SK-N-SH (cell line): ENCODE measurements at regions not wholly inside any gene's neighbourhood (a gene's known extent, or its start where the extent isn't known, plus 50 kb on each side); places are given as distances from the start of the nearest gene placed in this dataset.

Source experiments
- CTCF ChIA-PET: fragments of 300-600, 350-600 bp; formaldehyde crosslinking; extraction: SDS; loops from one replicate; lab custom pipeline; 2021; lab: Yijun Ruan, JAX
- POLR2A ChIA-PET: fragments of 350-600 bp; sonication (Branson Sonifier 250); formaldehyde crosslinking; extraction: SDS; loops from one replicate; lab custom pipeline; 2020; ENCODE audit warnings: antibody characterized with exemption, inconsistent platforms; lab: Yijun Ruan, JAX
- DNase-seq: peaks from one replicate; pipeline ENCODE4 v3.0.0; 2012
- H2AFZ ChIP-seq: fragments of 200-600 bp; sonication (generic); 2 replicates; pipeline ENCODE4 v1.8.1; 2016; ENCODE audit warnings: antibody characterized with exemption, mild to moderate bottlenecking, low read depth
- H3F3A ChIP-seq: fragments of 200-600 bp; sonication (generic); replicated peaks from 2 replicates; pipeline ENCODE3; 2016; ENCODE audit warnings: antibody characterized with exemption, mild to moderate bottlenecking; ENCODE audit not compliant: insufficient read depth
- H3K27ac ChIP-seq, 2 experiments: fragments of 200-500 bp in 1 of 2; fragments of 200-600 bp in 1 of 2; sonication (Bioruptor generic) in 1 of 2; sonication (generic), shearing (Covaris generic) in 1 of 2; 2 replicates each; pipeline versions ENCODE4 v1.5.1 to v1.6.1; 2014 to 2016; ENCODE audit warnings: low read depth in 2 of 2, inconsistent platforms in 1 of 2, low read length in 1 of 2, mild to moderate bottlenecking in 1 of 2, mixed read lengths in 1 of 2
- H3K27me3 ChIP-seq: fragments of 200-600 bp; sonication (generic), shearing (Covaris generic); 2 replicates; pipeline ENCODE4 v1.6.1; 2016; ENCODE audit warnings: mixed run types; ENCODE audit not compliant: insufficient read depth
- H3K36me3 ChIP-seq, 2 experiments: fragments of 200-500 bp in 1 of 2; fragments of 200-600 bp in 1 of 2; sonication (Bioruptor generic) in 1 of 2; sonication (generic) in 1 of 2; replicated peaks in 1 of 2; 2 replicates each; pipeline versions ENCODE3 to v1.5.1; 2014 to 2016; ENCODE audit warnings: low read length in 1 of 2, mild to moderate bottlenecking in 1 of 2; ENCODE audit not compliant: insufficient read depth in 2 of 2, control insufficient read depth in 1 of 2
- H3K4me1 ChIP-seq, 2 experiments: fragments of 200-500 bp in 1 of 2; fragments of 200-600 bp in 1 of 2; sonication (Bioruptor generic) in 1 of 2; sonication (generic), shearing (Covaris generic) in 1 of 2; 2 replicates each; pipeline versions ENCODE4 v1.5.1 to v1.6.1; 2014 to 2016; ENCODE audit warnings: low read depth in 1 of 2, low read length in 1 of 2, mixed run types in 1 of 2; ENCODE audit not compliant: insufficient read depth in 2 of 2, control insufficient read depth in 1 of 2
- H3K4me2 ChIP-seq: fragments of 200-600 bp; sonication (generic), shearing (Covaris generic); 2 replicates; pipeline ENCODE4 v1.6.1; 2017; ENCODE audit warnings: mixed run types
- H3K4me3 ChIP-seq, 2 experiments: fragments of 200-500 bp in 1 of 2; fragments of 200-600 bp in 1 of 2; sonication (Bioruptor generic) in 1 of 2; sonication (generic), shearing (Covaris generic) in 1 of 2; 2 replicates each; pipeline versions ENCODE4 v1.5.1 to v1.8.1; 2014 to 2016; ENCODE audit warnings: low read depth in 2 of 2, inconsistent platforms in 1 of 2, low read length in 1 of 2, mild to moderate bottlenecking in 1 of 2, mixed read lengths in 1 of 2, moderate library complexity in 1 of 2
- H3K79me2 ChIP-seq: fragments of 200-600 bp; sonication (generic); 2 replicates; pipeline ENCODE4 v1.8.1; 2017; ENCODE audit warnings: mild to moderate bottlenecking; ENCODE audit not compliant: insufficient read depth
- H3K9ac ChIP-seq: fragments of 200-600 bp; sonication (generic); 2 replicates; pipeline ENCODE4 v1.6.1; 2017; ENCODE audit warnings: mixed run types
- H3K9me2 ChIP-seq: fragments of 200-600 bp; sonication (generic); 2 replicates; pipeline ENCODE4 v1.6.1; 2017; ENCODE audit warnings: mixed run types
- H3K9me3 ChIP-seq: fragments of 200-600 bp; sonication (generic); 2 replicates; pipeline ENCODE4 v1.6.1; 2017; ENCODE audit warnings: mixed run types, mild to moderate bottlenecking, moderate library complexity
- H4K20me1 ChIP-seq: fragments of 200-600 bp; sonication (generic); 2 replicates; pipeline ENCODE4 v1.6.1; 2017; ENCODE audit warnings: mild to moderate bottlenecking, mixed run types; ENCODE audit not compliant: insufficient read depth
- CTCF ChIP-seq: fragments of 200-600 bp; sonication (generic); IDR thresholded peaks from 2 replicates; pipeline ENCODE4 v1.6.1; 2017; ENCODE audit warnings: antibody characterized with exemption, mild to moderate bottlenecking, moderate library complexity
- ELF1 ChIP-seq: IDR thresholded peaks from 2 replicates; pipeline ENCODE4 v1.4.0; 2012
- EP300 ChIP-seq, 2 experiments: IDR thresholded peaks; 2 replicates each; pipeline versions ENCODE4 v1.4.0 to v1.6.1; 2012; ENCODE audit warnings: borderline replicate concordance in 1 of 2, low read depth in 1 of 2, low read length in 1 of 2
- FOSL2 ChIP-seq: IDR thresholded peaks from 2 replicates; pipeline ENCODE4 v1.4.0; 2012; ENCODE audit warnings: low read depth, mild to moderate bottlenecking, moderate library complexity, borderline replicate concordance
- GABPA ChIP-seq: IDR thresholded peaks from 2 replicates; pipeline ENCODE4 v1.4.0; 2012; ENCODE audit warnings: low read depth, mild to moderate bottlenecking
- NFIC ChIP-seq: IDR thresholded peaks from 2 replicates; pipeline ENCODE4 v1.4.0; 2012; ENCODE audit warnings: borderline replicate concordance
- NRF1 ChIP-seq: IDR thresholded peaks from 2 replicates; pipeline ENCODE4 v1.6.1; 2012; ENCODE audit warnings: low read depth, mild to moderate bottlenecking, low read length
- PBX3 ChIP-seq: IDR thresholded peaks from 2 replicates; pipeline ENCODE4; 2012
- POLR2AphosphoS5 ChIP-seq: IDR thresholded peaks from 2 replicates; pipeline ENCODE4 v1.6.1; 2012; ENCODE audit warnings: low read depth, low read length
- RAD21 ChIP-seq: IDR thresholded peaks from 2 replicates; pipeline ENCODE4 v1.6.1; 2012; ENCODE audit warnings: mild to moderate bottlenecking, low read length
- RFX5 ChIP-seq: IDR thresholded peaks from 2 replicates; pipeline ENCODE4 v1.6.1; 2012; ENCODE audit warnings: mild to moderate bottlenecking, improper control_type of control experiment, low read length
- TEAD4 ChIP-seq: IDR thresholded peaks from 2 replicates; pipeline ENCODE4 v1.4.0; 2012; ENCODE audit warnings: mild to moderate bottlenecking, borderline replicate concordance; ENCODE audit not compliant: insufficient read depth
- USF1 ChIP-seq: IDR thresholded peaks from 2 replicates; pipeline ENCODE4 v1.4.0; 2012; ENCODE audit warnings: low read depth, borderline replicate concordance
- YY1 ChIP-seq: IDR thresholded peaks from 2 replicates; pipeline ENCODE4 v1.4.0; 2012; ENCODE audit warnings: low read depth, mild to moderate bottlenecking
- ZBTB33 ChIP-seq: IDR thresholded peaks from 2 replicates; pipeline ENCODE4 v1.4.0; 2012; ENCODE audit warnings: low read depth, borderline replicate concordance
- WGBS: methylation state at CpG from one replicate; pipeline ENCODE4 v1.1.6; 2017; ENCODE audit warnings: low lambda C conversion rate; 5-methylcytosine and 5-hydroxymethylcytosine counted together

- H4K20me1 ChIP-seq: no peaks in the 10 kb centered on the region
- no peaks in the 10 kb centered on the region; a peak in 1 of 4 replicates for H3K4me1 ChIP-seq
- no peaks in the 10 kb centered on the region for H3F3A ChIP-seq
- no peaks in the 10 kb centered on the region for H3K9me2 ChIP-seq
- ChIA-PET POLR2A (no interaction called here), CTCF (interaction anchor here (0.6 to 2.0 kb wide), 3 partner anchors 10 to 649 kb away, joined by 3 to 8 read pairs (median 3); no protein-coding TSS in a partner anchor)
- H3K79me2 ChIP-seq: no peaks in the 10 kb centered on the region
- H3K27ac ChIP-seq: no peak overlapping the region
- peak overlapping the region; percentile 70 for H3K4me2 ChIP-seq
- H3K9ac ChIP-seq: 0 out of 2 replicates have a peak overlapping the region, but pooled peaks have one; percentile 14
- WGBS: 60% methylated on average over 6 of the region's 6 CpGs
- H2AFZ ChIP-seq: peak overlapping the region; percentile 66
- no peak for DNase-seq
- H3K9me3 ChIP-seq: no peaks in the 10 kb centered on the region
- no peaks in the 10 kb centered on the region for H3K36me3 ChIP-seq
- H3K27me3 ChIP-seq: no peaks in the 10 kb centered on the region
- peak overlapping the region; percentile 24 to 31; a peak in 2 of 4 replicates for H3K4me3 ChIP-seq
- TF ChIP-seq RAD21: 0 out of 2 replicates have a peak, but pooled peaks have one; percentile 24
- no peak for TF ChIP-seq YY1
Measured at GRCh38 chr13:63636316-63636993, 2220.8 kb upstream of the PCDH20 start.

- no peaks in the 10 kb centered on the region for H3K9me2 ChIP-seq
- no peak for TF ChIP-seq YY1
- no peak for TF ChIP-seq RFX5
- TF ChIP-seq GABPA: no peak
- no peak for TF ChIP-seq USF1
- TF ChIP-seq NRF1: no peak
- H3K36me3 ChIP-seq: no peaks in the 10 kb centered on the region
- 57% methylated on average over 3 of the region's 3 CpGs for WGBS
- H3K4me3 ChIP-seq: no peak overlapping the region
- DNase-seq: no peak
- no peaks in the 10 kb centered on the region for H3K27me3 ChIP-seq
- no peaks in the 10 kb centered on the region for H3K79me2 ChIP-seq
- no peak overlapping the region for H2AFZ ChIP-seq
- H3K9ac ChIP-seq: no peak overlapping the region
- H4K20me1 ChIP-seq: no peaks in the 10 kb centered on the region
- ChIA-PET POLR2A (no interaction called here), CTCF (no interaction called here)
- no peak overlapping the region for H3K27ac ChIP-seq
- no peaks in the 10 kb centered on the region; a peak in 1 of 4 replicates for H3K4me1 ChIP-seq
- H3K9me3 ChIP-seq: no peaks in the 10 kb centered on the region
- no peaks in the 10 kb centered on the region for H3F3A ChIP-seq
- no peak overlapping the region for H3K4me2 ChIP-seq
Measured at GRCh38 chr13:63632321-63632720, 2216.7 kb upstream of the PCDH20 start.

- no peak overlapping the region for H3K27ac ChIP-seq
- no peaks in the 10 kb centered on the region for H4K20me1 ChIP-seq
- ChIA-PET CTCF (no interaction called here), POLR2A (no interaction called here)
- no peak overlapping the region for H3K9ac ChIP-seq
- no peaks in the 10 kb centered on the region for H3K79me2 ChIP-seq
- H3K4me2 ChIP-seq: no peak overlapping the region
- no peaks in the 10 kb centered on the region for H3F3A ChIP-seq
- no peak overlapping the region for H2AFZ ChIP-seq
- H3K36me3 ChIP-seq: no peaks in the 10 kb centered on the region
- H3K4me3 ChIP-seq: no peak overlapping the region
- no peaks in the 10 kb centered on the region for H3K27me3 ChIP-seq
- H3K9me3 ChIP-seq: no peaks in the 10 kb centered on the region
- 69% methylated on average over 3 of the region's 3 CpGs for WGBS
- no peaks in the 10 kb centered on the region for H3K4me1 ChIP-seq
- DNase-seq: no peak
- no peaks in the 10 kb centered on the region for H3K9me2 ChIP-seq
- TF ChIP-seq RFX5 (no peak), FOSL2 (no peak), POLR2AphosphoS5 (no peak), TEAD4 (no peak), CTCF (no peak), NFIC (no peak), ELF1 (no peak), ZBTB33 (no peak), USF1 (no peak), EP300 (IDR thresholded peaks at IDR 0.05; ENCODE audit: borderline replicate concordance in 1 of 2, low read depth in 1 of 2, low read length in 1 of 2) (no peak), PBX3 (no peak)
Measured at GRCh38 chr13:63631006-63631405, 2215.4 kb upstream of the PCDH20 start.
